HG02623 (cell line): ENCODE measurements at regions not wholly inside any gene's neighbourhood (a gene's known extent, or its start where the extent isn't known, plus 50 kb on each side); places are given as distances from the start of the nearest gene placed in this dataset.

Experiments used
- ATAC-seq: cut with Tn5 transposase; IDR thresholded peaks from one replicate; pipeline ENCODE4 v1.9.1; 2021; ENCODE audit warnings: moderate library complexity; ENCODE audit not compliant: unreplicated experiment

GRCh38 chr3:46146548-46146947, 61.6 kb downstream of the CCR1 start:
- no peak for ATAC-seq

- ATAC-seq: no peak
Observed at GRCh38 chr3:46146021-46146420, 62.1 kb downstream of the CCR1 start.

GRCh38 chr3:46145147-46145546, 63.0 kb downstream of the CCR1 start:
- no peak for ATAC-seq

- ATAC-seq: no peak
Observed at GRCh38 chr3:46143951-46144473, 64.1 kb downstream of the CCR1 start.

GRCh38 chr3:46141813-46142212, 66.3 kb downstream of the CCR1 start:
- ATAC-seq: no peak

GRCh38 chr3:46138581-46138980, 69.5 kb downstream of the CCR1 start:
- no peak for ATAC-seq

- ATAC-seq: no peak
Observed at GRCh38 chr3:46135475-46135874, 72.6 kb downstream of the CCR1 start.

GRCh38 chr3:46133285-46133684, 74.8 kb downstream of the CCR1 start:
- ATAC-seq: no peak

GRCh38 chr3:46132565-46132964, 75.5 kb downstream of the CCR1 start:
- ATAC-seq: no peak

- no peak for ATAC-seq
Observed at GRCh38 chr3:46131884-46132450, 76.1 kb downstream of the CCR1 start.

GRCh38 chr3:46130631-46131310, 77.3 kb downstream of the CCR1 start:
- ATAC-seq: no peak

GRCh38 chr3:46129588-46130272, 78.4 kb downstream of the CCR1 start:
- ATAC-seq: no peak

GRCh38 chr3:46127503-46127902, 80.6 kb downstream of the CCR1 start:
- ATAC-seq: no peak

GRCh38 chr3:46124216-46125177, 83.6 kb downstream of the CCR1 start:
- ATAC-seq: no peak

- no peak for ATAC-seq
Observed at GRCh38 chr3:46123646-46124045, 84.5 kb downstream of the CCR1 start.

- no peak for ATAC-seq
Observed at GRCh38 chr3:46122091-46122490, 86.0 kb downstream of the CCR1 start.

- no peak for ATAC-seq
Observed at GRCh38 chr3:46120983-46121382, 87.1 kb downstream of the CCR1 start.

GRCh38 chr3:46119709-46120498, 88.2 kb downstream of the CCR1 start:
- ATAC-seq: no peak

GRCh38 chr3:46119253-46119652, 88.9 kb downstream of the CCR1 start:
- no peak for ATAC-seq

GRCh38 chr3:46116996-46117395, 89.7 kb upstream of the XCR1 start:
- no peak for ATAC-seq
